HFFc6 (cell line): ENCODE measurements at regions not wholly inside any gene's neighbourhood (a gene's known extent, or its start where the extent isn't known, plus 50 kb on each side); places are given as distances from the start of the nearest gene placed in this dataset.

Experiments used
- DNase-seq: peaks from one replicate; pipeline ENCODE4 v3.0.0-alpha.2; 2018
- H3K27ac Mint-ChIP-seq: 2 replicates; pipeline ENCODE4 v1.8.0; 2020; ENCODE audit warnings: mild to moderate bottlenecking, mixed read lengths
- H3K27me3 Mint-ChIP-seq: 2 replicates; pipeline ENCODE4 v1.8.0; 2021; ENCODE audit warnings: mild to moderate bottlenecking, moderate library complexity, mixed read lengths; ENCODE audit not compliant: insufficient read depth
- H3K36me3 Mint-ChIP-seq: 2 replicates; pipeline ENCODE4 v1.8.0; 2021; ENCODE audit warnings: low read depth, mixed read lengths
- H3K4me1 Mint-ChIP-seq: 2 replicates; pipeline ENCODE4 v1.8.0; 2020; ENCODE audit warnings: low read depth, mixed read lengths
- H3K4me3 Mint-ChIP-seq: 2 replicates; pipeline ENCODE4 v1.8.0; 2020; ENCODE audit warnings: mild to moderate bottlenecking, moderate library complexity, mixed read lengths
- H3K9me3 Mint-ChIP-seq: 2 replicates; pipeline ENCODE4 v1.8.0; 2020; ENCODE audit warnings: mild to moderate bottlenecking, mixed read lengths
- CTCF ChIP-seq: fragments of 200-600 bp; sonication (generic); IDR thresholded peaks from 2 replicates; pipeline ENCODE4 v1.5.0; 2021; ENCODE audit warnings: antibody characterized with exemption, mild to moderate bottlenecking

DNA sequence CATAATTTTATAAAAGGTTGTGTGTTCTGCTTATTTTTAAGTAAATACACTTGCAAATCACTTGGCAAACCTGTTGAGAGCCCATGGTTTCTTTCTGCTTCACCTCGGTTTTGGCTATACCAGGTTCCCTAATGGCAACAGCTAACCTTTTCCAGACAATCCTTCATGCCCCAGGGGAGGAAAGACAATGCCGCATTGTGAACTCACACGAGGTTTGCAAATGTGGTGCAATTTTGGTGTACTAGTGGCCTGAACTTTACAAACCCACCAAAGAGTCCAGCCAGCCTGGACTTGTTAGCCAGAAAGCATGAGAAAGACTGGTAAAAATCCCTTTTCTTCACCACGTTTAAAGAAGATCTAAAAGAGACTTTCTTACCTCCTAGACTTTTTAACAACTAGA, 84.8 kb upstream of the SOX4 start:
- no peaks in the 10 kb centered on the region; the same call in 1 of the 2 replicates for H3K27me3 Mint-ChIP-seq
- no peaks in the 10 kb centered on the region for H3K36me3 Mint-ChIP-seq
- no peak overlapping the region for H3K27ac Mint-ChIP-seq
- no peak for TF ChIP-seq CTCF
- H3K4me3 Mint-ChIP-seq = no peak overlapping the region
- H3K4me1 Mint-ChIP-seq = no peaks in the 10 kb centered on the region
- H3K9me3 Mint-ChIP-seq = no peaks in the 10 kb centered on the region
- no peak for DNase-seq

DNA sequence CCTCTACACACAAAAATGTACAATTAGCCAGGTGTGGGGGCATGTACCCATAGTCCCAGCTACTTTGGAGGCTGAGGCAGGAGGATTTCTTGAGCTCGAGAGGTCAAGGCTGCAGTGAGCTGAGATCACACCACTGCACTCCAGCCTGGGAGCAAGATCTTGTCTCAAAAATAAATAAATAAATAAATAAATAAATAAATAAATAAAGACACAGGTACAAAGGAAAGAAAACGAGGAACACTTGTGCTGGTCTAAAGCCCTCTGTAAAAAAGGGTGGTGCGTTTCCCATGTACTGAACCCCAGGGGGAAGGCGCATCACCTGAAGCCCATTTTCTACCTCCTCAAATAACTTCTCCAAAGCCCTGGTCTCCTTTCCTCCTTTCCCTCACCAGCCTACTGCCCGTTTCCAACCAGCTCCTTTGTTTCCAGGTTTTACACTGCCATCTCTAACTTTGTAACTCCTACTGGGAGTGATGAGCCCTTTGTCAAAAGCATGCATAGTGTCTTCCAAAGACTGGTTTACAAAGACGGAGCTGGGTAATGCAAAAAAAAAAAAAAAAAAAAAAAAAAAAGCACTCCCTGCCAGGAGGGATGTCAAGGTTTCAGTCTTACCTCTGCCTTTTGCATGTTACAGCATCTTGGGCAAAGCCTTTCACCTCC, 81.5 kb upstream of the SOX4 start:
- no peak overlapping the region for H3K27ac Mint-ChIP-seq
- H3K27me3 Mint-ChIP-seq = no peaks in the 10 kb centered on the region
- TF ChIP-seq CTCF = no peak
- no peaks in the 10 kb centered on the region for H3K4me1 Mint-ChIP-seq
- H3K4me3 Mint-ChIP-seq = no peak overlapping the region
- no peak for DNase-seq
- H3K9me3 Mint-ChIP-seq = no peaks in the 10 kb centered on the region
- no peaks in the 10 kb centered on the region for H3K36me3 Mint-ChIP-seq

- H3K4me1 Mint-ChIP-seq = no peaks in the 10 kb centered on the region
- H3K36me3 Mint-ChIP-seq = no peaks in the 10 kb centered on the region
- no peak overlapping the region for H3K27ac Mint-ChIP-seq
- no peak for DNase-seq
- H3K27me3 Mint-ChIP-seq = no peaks in the 10 kb centered on the region
- no peaks in the 10 kb centered on the region for H3K9me3 Mint-ChIP-seq
- TF ChIP-seq CTCF = no peak
- H3K4me3 Mint-ChIP-seq = no peak overlapping the region
These were observed 79.3 kb upstream of the SOX4 start for GRCh38 chr6:21514288-21514687.

DNA sequence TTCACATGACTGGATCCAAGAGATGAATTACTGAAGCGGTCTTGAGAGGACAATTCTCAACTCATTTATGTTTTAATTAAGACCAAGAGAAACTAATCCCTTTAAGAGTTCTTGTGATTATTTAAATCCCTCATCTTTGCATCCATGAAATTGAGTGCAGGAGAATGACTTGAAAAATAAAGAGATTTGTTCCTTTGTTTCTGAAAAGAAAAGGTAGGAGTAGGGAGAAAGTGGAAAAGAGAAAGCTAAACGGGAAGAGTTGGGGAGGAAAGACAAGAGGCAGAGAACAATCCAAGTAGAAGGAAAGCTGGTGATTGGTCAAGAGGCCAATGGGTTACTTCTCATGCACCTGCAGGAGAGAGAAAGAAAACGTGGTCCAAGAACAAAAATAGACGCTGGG, 75.2 kb upstream of the SOX4 start:
- Mint-ChIP-seq H3K36me3 (no peaks in the 10 kb centered on the region), H3K4me3 (no peak overlapping the region), H3K27me3 (no peaks in the 10 kb centered on the region), H3K27ac (no peak overlapping the region), H3K9me3 (no peaks in the 10 kb centered on the region), H3K4me1 (no peaks in the 10 kb centered on the region)
- no peak for TF ChIP-seq CTCF
- no peak for DNase-seq

DNA sequence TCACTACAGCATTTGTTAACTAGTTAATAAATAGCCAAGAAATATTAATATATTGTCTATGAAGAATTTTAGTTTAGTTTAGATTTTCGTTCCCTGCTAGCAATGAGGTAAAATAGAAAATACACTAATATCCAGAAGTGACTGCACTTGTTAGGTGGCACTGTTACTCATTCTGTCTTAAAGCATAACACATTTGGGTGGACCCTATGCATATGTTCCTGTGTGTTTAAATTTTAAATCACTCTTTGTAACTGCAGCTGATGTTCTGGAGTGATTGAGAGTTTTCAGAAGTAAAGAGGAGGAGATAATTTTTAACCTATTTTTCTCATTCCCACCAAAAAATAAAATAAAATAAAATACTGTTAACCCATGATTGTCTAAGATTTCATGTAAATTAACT, 73.9 kb upstream of the SOX4 start:
- Mint-ChIP-seq H3K27me3 (peaks cover 2% of the 10 kb centered on the region; the same call in 1 of the 2 replicates), H3K9me3 (no peaks in the 10 kb centered on the region), H3K36me3 (no peaks in the 10 kb centered on the region), H3K27ac (no peak overlapping the region), H3K4me3 (no peak overlapping the region), H3K4me1 (no peaks in the 10 kb centered on the region)
- DNase-seq = no peak
- TF ChIP-seq CTCF = no peak

DNA sequence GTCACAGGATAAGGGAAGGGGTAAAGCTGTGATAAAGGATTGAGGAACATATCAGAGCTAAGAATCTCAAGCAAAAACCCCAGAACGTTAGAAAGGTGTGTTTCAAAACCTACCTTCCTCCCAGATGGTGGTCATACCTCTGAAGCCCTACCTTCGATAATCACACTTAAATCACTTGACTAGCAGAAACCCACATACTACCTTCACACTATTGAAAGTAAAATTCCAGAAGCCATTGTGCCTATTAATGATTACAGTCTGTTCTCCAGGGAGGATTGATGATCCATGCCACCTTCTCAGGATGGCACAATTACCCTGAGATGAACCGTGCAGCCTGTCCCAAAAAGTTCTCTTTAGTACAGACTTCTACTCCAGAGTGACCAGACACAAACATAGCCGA, 72.3 kb upstream of the SOX4 start:
- no peaks in the 10 kb centered on the region for H3K4me1 Mint-ChIP-seq
- no peak for TF ChIP-seq CTCF
- H3K9me3 Mint-ChIP-seq = no peaks in the 10 kb centered on the region
- DNase-seq = no peak
- no peak overlapping the region for H3K4me3 Mint-ChIP-seq
- H3K27me3 Mint-ChIP-seq = peaks cover 2% of the 10 kb centered on the region; the same call in 1 of the 2 replicates
- H3K36me3 Mint-ChIP-seq = no peaks in the 10 kb centered on the region
- no peak overlapping the region for H3K27ac Mint-ChIP-seq
